IPS-15b (cell line): ENCODE measurements at regions not wholly inside any gene's neighbourhood (a gene's known extent, or its start where the extent isn't known, plus 50 kb on each side); places are given as distances from the start of the nearest gene placed in this dataset.
"Not testable (repeated sequence)": the region's sequence is repeated elsewhere in the genome, so short reads cannot be mapped to it uniquely, and the experiment has no call there.

Source experiments
- H3K27me3 ChIP-seq: one replicate; pipeline ENCODE4 v1.6.1; 2013; ENCODE audit warnings: low read length; ENCODE audit not compliant: control insufficient read depth, insufficient read depth
- H3K36me3 ChIP-seq: one replicate; pipeline ENCODE4 v1.6.1; 2013; ENCODE audit warnings: low read length; ENCODE audit not compliant: control insufficient read depth, insufficient read depth
- H3K4me1 ChIP-seq: one replicate; pipeline ENCODE4 v1.6.1; 2013; ENCODE audit warnings: mild to moderate bottlenecking, low read length; ENCODE audit not compliant: control insufficient read depth, insufficient read depth
- H3K4me3 ChIP-seq: one replicate; pipeline ENCODE4 v1.5.1; 2013; ENCODE audit warnings: low read depth, low read length
- H3K9ac ChIP-seq: one replicate; pipeline ENCODE4 v1.6.1; 2013; ENCODE audit warnings: low read depth, mild to moderate bottlenecking, low read length
- H3K9me3 ChIP-seq: one replicate; pipeline ENCODE4 v1.6.1; 2013; ENCODE audit warnings: mild to moderate bottlenecking, low read length; ENCODE audit not compliant: control insufficient read depth, insufficient read depth

DNA sequence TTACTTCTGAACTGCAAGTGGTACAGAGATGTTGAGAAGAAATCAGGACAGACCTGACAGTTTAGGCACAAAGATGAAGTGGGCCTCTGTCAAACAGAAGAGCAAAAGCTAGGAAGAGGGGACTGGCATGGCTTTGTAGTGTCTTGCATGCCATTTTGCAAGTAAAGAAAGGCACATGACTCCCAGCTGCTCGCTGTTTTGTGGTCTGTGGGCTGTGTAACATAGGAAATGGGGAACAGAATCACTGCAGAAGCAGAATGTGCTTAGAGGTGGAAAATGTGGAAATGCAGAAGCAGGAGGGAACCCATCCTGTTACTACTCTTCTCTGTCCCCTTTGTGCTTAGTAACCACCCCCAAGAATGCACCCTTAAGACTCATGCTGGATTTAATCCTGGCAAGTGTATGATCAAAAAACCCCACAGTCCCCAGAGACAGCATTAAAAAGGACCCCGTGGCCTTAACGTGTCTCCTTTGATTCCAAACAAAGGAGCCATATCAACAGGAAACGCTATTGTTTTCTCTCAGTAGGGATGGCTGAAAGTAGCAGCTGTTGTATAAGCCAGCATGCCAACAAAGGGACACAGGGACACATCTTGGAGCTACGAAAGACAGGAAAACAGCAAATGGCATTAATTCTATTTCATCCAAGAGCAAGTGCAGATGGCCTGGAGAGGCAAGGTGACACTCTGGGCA lies 177.6 kb upstream of the GLRA2 start:
- no peaks in the 10 kb centered on the region for H3K36me3 ChIP-seq
- H3K27me3 ChIP-seq = no peaks in the 10 kb centered on the region
- H3K9ac ChIP-seq = peak overlapping the region; percentile 13
- no peaks in the 10 kb centered on the region for H3K9me3 ChIP-seq
- no peak overlapping the region for H3K4me3 ChIP-seq
- peaks cover 9% of the 10 kb centered on the region for H3K4me1 ChIP-seq

DNA sequence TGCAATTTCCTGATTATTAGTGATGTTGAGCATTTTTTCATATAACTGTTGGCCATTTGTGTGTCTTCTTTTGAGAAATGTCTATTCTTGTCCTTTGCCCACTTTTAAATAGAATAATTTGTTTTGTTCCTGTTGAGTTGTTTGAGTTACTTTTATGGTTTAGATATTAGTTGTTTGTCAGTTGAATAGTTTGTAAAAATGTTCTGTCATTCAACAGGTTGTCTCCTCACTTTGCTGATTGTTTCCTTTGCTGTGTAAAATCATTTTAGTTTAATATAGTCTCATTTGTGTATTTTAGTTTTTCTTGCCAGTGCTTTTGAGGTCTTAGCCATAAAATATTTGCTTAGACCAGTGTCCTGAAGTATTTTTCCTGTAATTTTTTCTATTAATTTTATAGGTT lies 181.8 kb upstream of the GLRA2 start:
- Histone ChIP-seq H3K4me3 (no peak overlapping the region), H3K27me3 (no peaks in the 10 kb centered on the region), H3K9ac (no peak overlapping the region), H3K9me3 (no peaks in the 10 kb centered on the region), H3K4me1 (peaks cover 9% of the 10 kb centered on the region), H3K36me3 (no peaks in the 10 kb centered on the region)

DNA sequence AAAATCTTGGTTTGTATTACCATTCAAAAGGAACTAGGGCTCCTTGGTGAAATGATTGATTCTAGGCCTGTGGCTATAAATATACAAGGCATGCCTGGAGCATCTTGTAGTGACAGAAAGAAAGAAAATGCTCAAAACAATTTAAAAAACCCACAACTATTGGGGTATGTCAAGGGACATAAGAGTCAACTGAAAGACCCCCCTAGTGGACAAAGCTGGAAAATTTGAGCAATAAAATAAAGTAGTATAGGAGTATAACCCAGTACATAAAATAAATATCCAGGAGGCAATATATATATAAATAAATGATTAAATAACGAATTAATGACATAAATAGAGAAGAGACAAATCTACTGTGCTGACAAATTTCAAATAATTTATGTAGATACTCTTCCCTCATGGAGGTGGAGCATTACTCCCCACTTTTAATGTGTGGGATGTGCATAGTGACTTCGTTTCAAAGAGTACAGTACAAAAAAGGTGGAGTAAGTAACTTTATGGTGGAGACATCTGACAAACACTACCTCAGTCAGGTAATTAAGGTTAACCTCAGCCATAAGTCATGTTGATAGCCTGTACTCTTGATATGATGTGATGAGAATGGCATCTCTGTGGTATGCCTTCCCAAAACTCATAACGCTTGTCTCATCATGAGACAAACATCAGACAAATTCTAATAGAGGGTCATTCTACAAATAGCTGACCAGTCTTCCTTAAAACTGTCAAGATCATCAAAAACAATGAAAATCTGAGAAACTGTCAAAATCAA lies 185.0 kb upstream of the GLRA2 start:
- H3K4me1 ChIP-seq = no peaks in the 10 kb centered on the region
- no peak overlapping the region for H3K4me3 ChIP-seq
- H3K9ac ChIP-seq = no peak overlapping the region
- H3K9me3 ChIP-seq = no peaks in the 10 kb centered on the region
- H3K27me3 ChIP-seq = no peaks in the 10 kb centered on the region
- no peaks in the 10 kb centered on the region for H3K36me3 ChIP-seq

DNA sequence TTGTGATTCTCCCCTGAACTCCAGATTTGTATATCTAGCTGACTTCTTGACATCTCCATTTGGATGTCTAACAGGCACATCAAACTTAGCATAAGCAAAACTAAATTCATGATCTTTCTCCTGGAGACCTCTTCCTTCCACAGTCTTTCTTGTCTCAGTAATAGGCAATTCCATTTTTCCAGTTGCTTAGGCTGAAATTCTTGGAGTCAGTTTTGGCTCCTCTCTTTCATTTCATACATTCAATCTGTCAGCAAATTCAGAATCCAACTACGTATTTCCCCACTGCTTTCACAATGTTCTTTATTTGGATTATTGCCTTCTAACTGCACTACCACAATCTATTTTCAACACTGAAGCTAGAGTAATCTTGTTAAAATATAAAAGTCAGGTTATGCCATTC lies 219.9 kb upstream of the GLRA2 start:
- Histone ChIP-seq H3K4me1 (no peaks in the 10 kb centered on the region), H3K4me3 (no peak overlapping the region), H3K9ac (no peak overlapping the region), H3K27me3 (no peaks in the 10 kb centered on the region), H3K9me3 (no peaks in the 10 kb centered on the region), H3K36me3 (no peaks in the 10 kb centered on the region)

DNA sequence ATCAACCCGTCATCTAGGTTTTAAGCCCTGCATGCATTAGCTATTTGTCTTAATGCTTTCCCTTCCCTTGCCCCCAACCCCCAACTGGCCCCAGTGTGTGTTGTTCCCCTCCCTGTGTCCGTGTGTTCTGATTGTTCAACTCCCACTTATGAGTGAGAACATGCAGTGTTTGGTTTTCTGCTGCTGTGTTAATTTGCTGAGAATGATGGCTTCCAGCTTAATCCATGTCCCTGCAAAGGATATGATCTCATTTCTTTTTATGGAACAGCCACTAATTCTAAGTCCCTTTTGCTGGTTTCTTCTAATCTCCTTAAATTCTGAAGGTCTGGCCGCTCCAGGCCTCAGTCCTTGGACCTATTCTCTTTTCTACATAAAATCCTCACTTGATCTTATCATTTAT lies 220.4 kb upstream of the GLRA2 start:
- H3K27me3 ChIP-seq, H3K9ac ChIP-seq, H3K36me3 ChIP-seq, H3K4me1 ChIP-seq, H3K9me3 ChIP-seq, H3K4me3 ChIP-seq: not testable (repeated sequence)

DNA sequence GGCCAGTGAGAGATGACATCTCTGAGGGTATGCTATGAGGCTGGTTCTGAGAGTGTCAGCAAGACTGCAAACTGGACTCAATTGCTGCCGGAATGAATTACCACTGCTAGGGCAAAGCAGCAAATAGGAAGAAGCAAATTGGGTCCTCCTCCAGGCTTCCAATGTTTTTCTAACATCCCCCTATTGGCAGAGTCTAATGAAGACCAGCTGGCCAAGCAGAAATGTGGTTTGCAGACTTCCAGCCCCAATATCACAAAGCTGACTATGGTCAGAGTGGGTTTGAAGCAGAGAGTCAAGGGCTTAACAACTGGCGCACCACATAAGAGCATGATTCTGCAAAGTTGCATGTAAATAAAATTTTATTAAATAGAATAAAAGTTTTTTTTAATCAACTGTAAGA lies 225.4 kb upstream of the GLRA2 start:
- Histone ChIP-seq H3K9me3 (no peaks in the 10 kb centered on the region), H3K4me1 (no peaks in the 10 kb centered on the region), H3K36me3 (no peaks in the 10 kb centered on the region), H3K27me3 (no peaks in the 10 kb centered on the region), H3K9ac (no peak overlapping the region), H3K4me3 (no peak overlapping the region)

DNA sequence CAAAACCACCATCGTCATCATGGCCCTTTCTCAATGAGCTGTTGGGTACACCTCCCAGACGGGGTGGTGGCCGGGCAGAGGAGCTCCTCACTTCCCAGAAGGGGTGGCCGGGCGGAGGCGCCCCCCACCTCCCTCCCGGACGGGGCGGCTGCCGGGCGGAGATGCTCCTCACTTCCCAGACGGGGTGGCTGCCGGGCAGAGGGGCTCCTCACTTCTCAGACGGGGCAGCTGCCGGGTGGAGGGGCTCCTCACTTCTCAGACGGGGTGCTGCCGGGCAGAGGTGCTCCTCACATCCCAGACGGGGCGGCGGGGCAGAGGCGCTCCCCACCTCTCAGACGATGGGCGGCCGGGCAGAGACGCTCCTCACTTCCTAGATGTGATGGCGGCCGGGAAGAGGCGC lies 226.8 kb upstream of the GLRA2 start:
- not testable (repeated sequence) for H3K27me3 ChIP-seq, H3K36me3 ChIP-seq, H3K9ac ChIP-seq, H3K9me3 ChIP-seq, H3K4me1 ChIP-seq, H3K4me3 ChIP-seq

DNA sequence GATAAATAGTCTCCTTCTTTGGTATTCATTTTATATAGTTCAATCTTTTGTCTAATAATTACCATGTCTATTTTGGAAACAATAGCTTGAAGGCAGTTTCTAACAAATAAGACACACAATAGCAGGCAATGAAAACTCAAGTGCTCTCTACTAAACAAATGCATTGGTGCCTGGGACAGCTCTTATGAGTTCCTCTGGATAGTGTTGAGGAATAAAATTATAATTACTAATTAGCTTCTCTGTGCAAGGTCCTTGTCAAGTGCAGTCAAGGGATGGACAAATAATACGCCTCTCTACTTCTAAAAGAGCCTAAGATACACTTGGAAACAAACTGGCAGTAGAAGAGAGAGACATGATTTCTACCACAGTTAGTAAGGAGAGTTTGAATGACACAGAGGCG lies 229.0 kb upstream of the GLRA2 start:
- Histone ChIP-seq H3K4me1 (no peaks in the 10 kb centered on the region), H3K9me3 (no peaks in the 10 kb centered on the region), H3K4me3 (no peak overlapping the region), H3K36me3 (no peaks in the 10 kb centered on the region), H3K27me3 (no peaks in the 10 kb centered on the region), H3K9ac (no peak overlapping the region)

DNA sequence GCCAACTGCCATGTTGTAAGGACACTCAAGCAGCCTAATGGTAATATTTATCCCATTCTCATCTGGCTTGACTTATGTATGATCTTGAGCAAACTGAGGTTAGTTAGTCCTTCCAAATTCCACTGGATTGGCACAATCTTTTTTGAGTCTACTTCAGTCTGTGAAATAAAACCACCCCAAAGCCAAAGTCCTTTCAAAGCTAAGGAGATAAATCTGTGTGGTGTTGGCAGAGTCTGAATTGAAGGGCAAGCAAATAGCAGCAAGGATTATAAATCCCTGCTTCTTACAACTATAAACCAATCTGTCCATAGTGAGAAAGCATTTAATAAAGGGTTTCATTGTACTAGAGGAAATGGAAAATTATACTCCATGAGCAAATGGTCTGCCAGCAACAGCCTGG lies 233.9 kb upstream of the GLRA2 start:
- Histone ChIP-seq H3K9ac (no peak overlapping the region), H3K4me1 (peaks cover 3% of the 10 kb centered on the region), H3K4me3 (no peak overlapping the region), H3K27me3 (no peaks in the 10 kb centered on the region), H3K36me3 (no peaks in the 10 kb centered on the region), H3K9me3 (no peaks in the 10 kb centered on the region)

DNA sequence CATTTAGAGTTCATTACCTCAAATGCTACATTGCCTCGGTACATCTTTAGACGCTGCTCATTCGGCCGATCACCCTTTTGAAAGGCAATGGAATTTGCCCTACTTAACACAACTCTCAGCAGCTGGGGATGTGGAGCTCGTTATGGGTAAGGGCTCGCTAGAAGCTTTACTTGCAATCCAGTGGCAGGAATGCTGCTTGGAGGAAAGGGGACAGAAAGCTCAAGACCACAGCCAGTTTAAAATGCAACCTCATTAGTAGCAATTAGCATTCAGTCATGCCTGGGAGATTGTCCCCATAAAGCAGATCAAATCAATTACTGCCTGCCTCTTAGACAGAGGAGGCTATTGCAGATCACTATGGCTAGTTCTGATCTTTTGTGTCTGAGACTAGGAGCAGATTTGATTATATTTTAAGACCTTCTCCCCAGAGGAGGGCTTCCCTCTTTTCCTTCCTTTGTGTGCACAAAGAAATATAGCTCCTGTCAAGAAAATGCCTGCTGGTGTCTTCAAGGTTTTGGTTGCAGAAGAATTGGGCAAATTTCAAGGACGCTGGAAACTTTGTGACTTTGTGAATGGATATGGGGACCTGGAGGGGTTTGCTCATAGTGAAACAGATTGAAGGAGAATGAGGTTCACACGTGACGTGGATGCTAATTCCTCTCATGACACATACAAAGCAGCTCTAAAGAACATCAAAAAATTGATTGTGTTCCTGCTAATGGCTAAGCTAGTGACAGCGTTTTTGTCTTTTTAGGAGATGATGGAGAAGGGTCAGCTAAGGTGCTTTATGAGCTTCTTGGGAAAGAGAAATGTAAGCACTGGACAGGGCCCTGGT lies 237.5 kb upstream of the GLRA2 start:
- H3K9ac ChIP-seq = no peak overlapping the region
- H3K4me3 ChIP-seq = no peak overlapping the region
- peaks cover 3% of the 10 kb centered on the region for H3K4me1 ChIP-seq
- no peaks in the 10 kb centered on the region for H3K27me3 ChIP-seq
- no peaks in the 10 kb centered on the region for H3K9me3 ChIP-seq
- H3K36me3 ChIP-seq = no peaks in the 10 kb centered on the region

DNA sequence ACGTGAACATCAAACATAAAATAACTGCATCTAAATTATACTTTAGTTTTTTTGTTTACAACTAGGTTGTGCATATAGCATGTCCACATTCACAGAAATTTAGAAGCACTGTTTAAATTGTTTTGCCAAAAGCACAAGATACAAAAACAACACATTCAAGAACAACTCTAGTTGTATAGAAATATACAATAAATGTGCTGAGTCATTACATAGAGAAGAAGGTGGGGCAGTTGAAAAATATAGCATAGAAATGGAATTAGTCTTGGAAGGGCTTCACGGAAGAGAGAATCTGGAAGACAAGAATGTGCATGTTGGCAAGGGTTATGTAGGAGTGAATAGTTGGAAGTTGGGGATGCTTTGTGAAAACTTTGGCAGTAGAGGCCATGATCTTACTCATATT lies 239.0 kb upstream of the GLRA2 start:
- no peaks in the 10 kb centered on the region for H3K36me3 ChIP-seq

DNA sequence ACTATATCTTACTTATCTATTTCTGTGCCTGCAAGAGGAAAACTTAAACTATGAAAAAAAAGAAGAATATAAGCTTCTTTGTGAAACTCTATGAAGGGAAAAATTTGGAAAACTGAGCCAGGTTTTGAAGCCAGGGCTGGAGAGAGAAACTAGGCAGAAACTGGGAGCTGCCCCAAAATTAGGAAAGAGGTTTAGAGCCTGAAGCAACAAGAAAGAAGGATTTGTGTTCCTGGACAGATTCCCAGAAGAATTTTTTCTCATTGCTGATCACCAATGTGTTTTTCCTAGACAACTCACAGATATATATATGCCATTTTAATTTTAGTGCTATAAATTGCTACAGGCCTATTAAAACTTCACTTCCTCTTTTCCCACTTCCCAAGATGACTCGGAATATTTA lies 245.0 kb upstream of the GEMIN8 start:
- H3K4me1 ChIP-seq = no peaks in the 10 kb centered on the region
- H3K27me3 ChIP-seq = no peaks in the 10 kb centered on the region
- H3K4me3 ChIP-seq = no peak overlapping the region
- H3K36me3 ChIP-seq = no peaks in the 10 kb centered on the region
- no peaks in the 10 kb centered on the region for H3K9me3 ChIP-seq
- H3K9ac ChIP-seq = no peak overlapping the region

More for the DNA sequence above, 239.0 kb upstream of the GLRA2 start:
- peaks cover 3% of the 10 kb centered on the region for H3K4me1 ChIP-seq
- no peak overlapping the region for H3K4me3 ChIP-seq
- H3K27me3 ChIP-seq = no peaks in the 10 kb centered on the region
- H3K9ac ChIP-seq = no peak overlapping the region
- H3K9me3 ChIP-seq = no peaks in the 10 kb centered on the region
